ENCODE measurements at regions not wholly inside any gene's neighbourhood (a gene's known extent, or its start where the extent isn't known, plus 50 kb on each side); places are given as distances from the start of the nearest gene placed in this dataset.

GRCh38 chr4:45331802-45332201, 605.4 kb upstream of the GNPDA2 start:
- Histone ChIP-seq H3K27me3 (no peaks in the 10 kb centered on the region), H3K4me3 (no peak overlapping the region), H3K9me3 (replicated peaks in 1 of 3) (no peaks in the 10 kb centered on the region), H3K36me3 (replicated peaks in 1 of 2) (no peaks in the 10 kb centered on the region), H3K27ac (no peak overlapping the region), H3K4me1 (replicated peaks in 1 of 2) (no peaks in the 10 kb centered on the region)
- DNase-seq, result no peak
- 73 to 89% (median 83%) methylated on average over 5 of the region's 5 CpGs for WGBS, 4 donors
- no peak for TF ChIP-seq CTCF (IDR thresholded peaks at IDR 0.05)
- TF ChIP-seq POLR2A (IDR thresholded peaks at IDR 0.05), result no peak
- intact Hi-C loops (cut with DNase I), result no loop called here

GRCh38 chr4:45327544-45327943, 601.2 kb upstream of the GNPDA2 start:
- Histone ChIP-seq H3K27ac (no peak overlapping the region), H3K36me3 (replicated peaks in 1 of 2) (no peaks in the 10 kb centered on the region), H3K4me1 (replicated peaks in 1 of 2) (no peaks in the 10 kb centered on the region), H3K4me3 (no peak overlapping the region), H3K27me3 (no peaks in the 10 kb centered on the region), H3K9me3 (replicated peaks in 1 of 3) (no peaks in the 10 kb centered on the region)
- intact Hi-C loops (cut with DNase I), result no loop called here
- DNase-seq, result no peak
- TF ChIP-seq CTCF (IDR thresholded peaks at IDR 0.05), result no peak
- no peak for TF ChIP-seq POLR2A (IDR thresholded peaks at IDR 0.05)

GRCh38 chr4:45324455-45325417, 598.4 kb upstream of the GNPDA2 start:
- Histone ChIP-seq H3K4me1 (replicated peaks in 1 of 2) (no peaks in the 10 kb centered on the region), H3K27me3 (no peaks in the 10 kb centered on the region), H3K9me3 (replicated peaks in 1 of 3) (no peaks in the 10 kb centered on the region), H3K27ac (no peak overlapping the region), H3K36me3 (replicated peaks in 1 of 2) (no peaks in the 10 kb centered on the region), H3K4me3 (no peak overlapping the region)
- 66 to 78% (median 76%) methylated on average over 6 of the region's 6 CpGs for WGBS, 4 donors
- TF ChIP-seq CTCF (IDR thresholded peaks at IDR 0.05), result no peak
- no peak for TF ChIP-seq POLR2A (IDR thresholded peaks at IDR 0.05)
- DNase-seq, result no peak
- intact Hi-C loops (cut with DNase I), result no loop called here

- Histone ChIP-seq H3K9me3 (replicated peaks in 1 of 3) (no peaks in the 10 kb centered on the region), H3K36me3 (replicated peaks in 1 of 2) (no peaks in the 10 kb centered on the region), H3K27me3 (no peaks in the 10 kb centered on the region), H3K4me3 (no peak overlapping the region), H3K4me1 (replicated peaks in 1 of 2) (no peaks in the 10 kb centered on the region), H3K27ac (no peak overlapping the region)
- TF ChIP-seq POLR2A (IDR thresholded peaks at IDR 0.05) (no peak), CTCF (IDR thresholded peaks at IDR 0.05) (no peak)
- 58 to 84% (median 76%) methylated on average over 2 of the region's 2 CpGs for WGBS, 4 donors
- no peak for DNase-seq
- intact Hi-C loops (cut with DNase I), result no loop called here
Measured at GRCh38 chr4:45323453-45324058, 597.2 kb upstream of the GNPDA2 start.
